GM10266 (cell line): ENCODE measurements at regions not wholly inside any gene's neighbourhood (a gene's known extent, or its start where the extent isn't known, plus 50 kb on each side); places are given as distances from the start of the nearest gene placed in this dataset.

Source experiments
- DNase-seq: peaks from one replicate; pipeline ENCODE4 v3.0.0; 2012; ENCODE audit errors: extremely low spot score
- TF ChIP-seq, protein P1 (sequence below): IDR thresholded peaks from 2 replicates; pipeline ENCODE4 v1.5.1; 2012; ENCODE audit warnings: mild to moderate bottlenecking, low read depth; ENCODE audit not compliant: control insufficient read depth, insufficient read depth; ENCODE audit errors: missing control alignments

DNA sequence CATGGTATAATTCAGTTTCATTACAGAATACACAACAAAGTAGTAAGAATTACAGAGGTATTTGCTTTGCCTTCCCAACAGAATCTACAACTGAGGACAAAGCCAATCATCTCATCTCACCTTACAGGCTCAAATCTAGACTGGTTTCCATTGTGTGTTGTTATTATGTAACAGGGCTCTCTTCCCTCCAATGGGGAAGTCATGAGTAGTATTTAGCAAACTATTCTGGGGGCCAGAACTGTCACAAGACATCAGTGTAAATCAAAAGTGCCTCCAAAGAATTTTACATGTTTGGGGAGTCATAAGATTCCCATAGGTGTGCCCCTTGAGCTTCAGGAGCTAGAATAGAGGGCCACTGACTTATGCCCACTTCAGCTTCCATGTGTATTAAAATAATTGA, 187.0 kb upstream of the EDNRB start:
- no peak for DNase-seq
- TF ChIP-seq, protein P1, sequence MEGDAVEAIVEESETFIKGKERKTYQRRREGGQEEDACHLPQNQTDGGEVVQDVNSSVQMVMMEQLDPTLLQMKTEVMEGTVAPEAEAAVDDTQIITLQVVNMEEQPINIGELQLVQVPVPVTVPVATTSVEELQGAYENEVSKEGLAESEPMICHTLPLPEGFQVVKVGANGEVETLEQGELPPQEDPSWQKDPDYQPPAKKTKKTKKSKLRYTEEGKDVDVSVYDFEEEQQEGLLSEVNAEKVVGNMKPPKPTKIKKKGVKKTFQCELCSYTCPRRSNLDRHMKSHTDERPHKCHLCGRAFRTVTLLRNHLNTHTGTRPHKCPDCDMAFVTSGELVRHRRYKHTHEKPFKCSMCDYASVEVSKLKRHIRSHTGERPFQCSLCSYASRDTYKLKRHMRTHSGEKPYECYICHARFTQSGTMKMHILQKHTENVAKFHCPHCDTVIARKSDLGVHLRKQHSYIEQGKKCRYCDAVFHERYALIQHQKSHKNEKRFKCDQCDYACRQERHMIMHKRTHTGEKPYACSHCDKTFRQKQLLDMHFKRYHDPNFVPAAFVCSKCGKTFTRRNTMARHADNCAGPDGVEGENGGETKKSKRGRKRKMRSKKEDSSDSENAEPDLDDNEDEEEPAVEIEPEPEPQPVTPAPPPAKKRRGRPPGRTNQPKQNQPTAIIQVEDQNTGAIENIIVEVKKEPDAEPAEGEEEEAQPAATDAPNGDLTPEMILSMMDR, result no peak

DNA sequence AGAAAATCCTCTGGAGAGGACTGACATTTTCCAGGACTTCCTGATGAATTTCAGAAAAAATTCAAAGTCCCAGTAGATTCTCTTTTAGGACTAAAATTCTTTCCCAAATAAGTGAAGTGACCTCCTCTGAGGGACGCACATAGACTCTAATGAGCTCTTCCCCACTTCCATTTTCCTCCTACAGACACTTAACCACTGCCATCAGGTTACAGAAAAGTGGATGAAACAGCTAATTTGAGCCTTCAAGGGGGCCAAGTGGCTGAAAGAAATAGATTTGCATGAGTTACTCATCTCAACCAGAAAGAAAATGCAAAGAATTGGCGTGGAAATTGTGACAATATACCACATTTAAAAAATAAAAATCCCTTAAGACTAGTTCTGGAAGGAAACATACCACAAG, 185.3 kb upstream of the EDNRB start:
- TF ChIP-seq, protein P1, result no peak
- no peak for DNase-seq

- TF ChIP-seq, protein P1, result no peak
- DNase-seq, result no peak
Observed at GRCh38 chr13:78102741-78103140, 184.1 kb upstream of the EDNRB start.

- no peak for DNase-seq
- TF ChIP-seq, protein P1, result no peak
Observed at GRCh38 chr13:78102121-78102677, 183.6 kb upstream of the EDNRB start.

DNA sequence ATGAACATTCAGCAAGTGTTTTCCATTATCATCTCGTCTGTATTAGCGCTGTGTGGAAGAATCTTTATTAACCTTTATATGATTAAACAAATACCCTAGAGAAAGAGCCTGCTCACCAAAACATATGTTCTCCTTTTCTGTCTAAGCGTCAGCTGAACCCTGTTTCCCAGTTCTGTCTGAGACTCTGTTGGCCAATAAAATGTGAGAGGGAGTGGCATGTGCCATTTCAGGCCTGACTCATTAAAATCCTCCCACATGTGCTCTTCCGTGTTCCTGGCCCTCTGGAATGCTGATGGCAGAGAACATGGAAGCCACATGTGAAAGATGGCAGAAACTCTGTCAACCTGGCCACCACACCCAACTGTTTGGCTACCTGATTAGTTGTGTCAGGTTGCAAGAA, 181.9 kb upstream of the EDNRB start:
- TF ChIP-seq, protein P1, result no peak
- no peak for DNase-seq

DNA sequence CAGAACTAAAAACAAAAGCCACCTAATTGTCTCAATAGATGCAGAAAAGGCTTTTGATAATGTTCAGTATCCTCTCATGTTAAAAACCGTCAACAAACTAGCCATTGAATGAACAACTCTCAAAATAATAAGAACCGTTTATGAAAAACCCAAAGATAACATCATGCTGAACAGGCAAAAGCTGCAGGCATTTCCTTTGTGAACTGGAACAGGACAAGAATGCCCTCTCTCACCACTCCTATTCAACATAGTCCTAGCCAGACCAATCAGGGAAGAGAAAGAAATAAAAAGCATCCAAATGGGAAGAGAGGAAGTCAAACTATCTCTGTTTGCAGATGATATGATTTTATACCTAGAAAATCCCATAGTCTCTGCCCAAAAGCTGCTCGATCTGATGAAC, 179.6 kb upstream of the EDNRB start:
- TF ChIP-seq, protein P1, result no peak
- no peak for DNase-seq

DNA sequence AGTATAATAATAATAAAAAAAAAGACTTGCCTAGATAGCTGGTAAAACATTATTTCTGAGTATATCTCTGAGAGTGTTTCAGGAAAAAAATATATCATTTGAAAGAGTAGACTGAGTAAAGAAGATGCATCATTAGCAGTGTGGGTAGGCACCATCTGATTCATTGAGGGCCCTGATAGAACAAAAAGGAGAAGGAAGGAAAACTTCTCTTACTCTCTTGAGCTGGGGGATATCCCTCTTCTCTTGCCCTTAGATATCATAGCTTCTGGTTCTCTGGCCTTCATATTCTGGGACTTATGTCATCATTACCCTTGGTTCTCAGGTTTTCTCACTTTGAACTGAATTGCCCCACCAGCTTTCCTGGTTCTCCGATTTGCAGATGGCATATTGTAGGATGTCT, 177.6 kb upstream of the EDNRB start:
- DNase-seq, result no peak
- TF ChIP-seq, protein P1, result no peak
